Spleen (tissue), 7 donors: ENCODE measurements at regions not wholly inside any gene's neighbourhood (a gene's known extent, or its start where the extent isn't known, plus 50 kb on each side); places are given as distances from the start of the nearest gene placed in this dataset.

Experiments
- POLR2A ChIP-seq, 3 donors: fragments of 450-650 bp; IDR thresholded peaks; one replicate each; pipeline ENCODE4 v1.5.1; 2017; ENCODE audit warnings: antibody characterized with exemption in 3 of 3, mild to moderate bottlenecking in 1 of 3
- POLR2AphosphoS5 ChIP-seq, 3 donors: sonication (generic); formaldehyde crosslinking; IDR thresholded peaks; one replicate each; pipeline ENCODE4 v1.5.1; 2017; ENCODE audit warnings: antibody characterized with exemption in 3 of 3
- TF ChIP-seq, protein P1 (sequence below), 11 experiments: fragments of 200-600 bp in 7 of 11; fragments of 450-650 bp in 4 of 11; sonication (generic) in 4 of 11; IDR thresholded peaks in 8 of 11; conservative IDR thresholded peaks in 3 of 11; 1 replicate in 7 of 11; 2 replicates in 4 of 11; pipeline versions ENCODE4 v1.4.0 to v1.8.0; 2016 to 2021; ENCODE audit warnings: antibody characterized with exemption in 11 of 11, inconsistent platforms in 4 of 11, mild to moderate bottlenecking in 1 of 11
- donor health status: DM: no; HTN: no; CAD: no; lungs with moderate emphysema.
- donor health status: DM: no; HTN: no; CAD: no.
- donor health status: DM: no; HTN: no; CAD: no.

DNA sequence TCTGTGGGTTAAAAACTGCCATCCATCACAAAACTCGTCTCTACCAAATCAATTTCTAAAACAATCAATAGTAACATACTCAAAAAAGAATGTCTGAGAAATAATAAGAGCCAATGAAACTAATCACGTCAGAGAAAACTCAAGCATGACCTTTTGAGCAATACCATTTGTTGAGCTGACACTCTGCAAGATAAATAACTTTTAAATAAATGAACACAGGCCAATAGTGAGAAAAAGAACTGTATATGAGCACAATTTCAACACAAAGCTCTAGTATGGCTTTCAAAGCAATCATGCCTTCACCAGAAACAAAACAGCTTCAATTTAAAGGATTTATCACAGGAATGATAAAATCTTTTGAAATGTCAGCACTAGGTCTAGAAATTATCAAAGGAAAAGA lies 249.2 kb upstream of the SETMAR start:
- TF ChIP-seq, protein P1, sequence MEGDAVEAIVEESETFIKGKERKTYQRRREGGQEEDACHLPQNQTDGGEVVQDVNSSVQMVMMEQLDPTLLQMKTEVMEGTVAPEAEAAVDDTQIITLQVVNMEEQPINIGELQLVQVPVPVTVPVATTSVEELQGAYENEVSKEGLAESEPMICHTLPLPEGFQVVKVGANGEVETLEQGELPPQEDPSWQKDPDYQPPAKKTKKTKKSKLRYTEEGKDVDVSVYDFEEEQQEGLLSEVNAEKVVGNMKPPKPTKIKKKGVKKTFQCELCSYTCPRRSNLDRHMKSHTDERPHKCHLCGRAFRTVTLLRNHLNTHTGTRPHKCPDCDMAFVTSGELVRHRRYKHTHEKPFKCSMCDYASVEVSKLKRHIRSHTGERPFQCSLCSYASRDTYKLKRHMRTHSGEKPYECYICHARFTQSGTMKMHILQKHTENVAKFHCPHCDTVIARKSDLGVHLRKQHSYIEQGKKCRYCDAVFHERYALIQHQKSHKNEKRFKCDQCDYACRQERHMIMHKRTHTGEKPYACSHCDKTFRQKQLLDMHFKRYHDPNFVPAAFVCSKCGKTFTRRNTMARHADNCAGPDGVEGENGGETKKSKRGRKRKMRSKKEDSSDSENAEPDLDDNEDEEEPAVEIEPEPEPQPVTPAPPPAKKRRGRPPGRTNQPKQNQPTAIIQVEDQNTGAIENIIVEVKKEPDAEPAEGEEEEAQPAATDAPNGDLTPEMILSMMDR (IDR thresholded peaks at IDR 0.05 in 8 of 11, conservative IDR thresholded peaks at IDR 0.05 in 3 of 11): no peak
- TF ChIP-seq POLR2A (IDR thresholded peaks at IDR 0.05) (no peak), POLR2AphosphoS5 (IDR thresholded peaks at IDR 0.05) (no peak)
